ENCODE measurements at regions not wholly inside any gene's neighbourhood (a gene's known extent, or its start where the extent isn't known, plus 50 kb on each side); places are given as distances from the start of the nearest gene placed in this dataset.

GRCh38 chr4:183812567-183812966, 92.5 kb upstream of the STOX2 start:
- no peak for DNase-seq (ENCODE audit: low read depth, low spot score)
- no peaks in the 10 kb centered on the region for H3K36me3 ChIP-seq (ENCODE audit: control insufficient read depth, insufficient read depth, low read length)
- no peaks in the 10 kb centered on the region for H3K4me1 ChIP-seq (ENCODE audit: control insufficient read depth, insufficient read depth, low read length)
- ChIA-PET CTCF (no interaction called here), POLR2A (no interaction called here)
- H3K9me3 ChIP-seq (ENCODE audit: control insufficient read depth, insufficient read depth, low read depth, low read length) = no peaks in the 10 kb centered on the region
- H3K4me3 ChIP-seq (ENCODE audit: low read depth in 2 of 2, low read length in 2 of 2) = no peak overlapping the region
- H3K27ac ChIP-seq (ENCODE audit: low read length) = no peak overlapping the region
- in situ Hi-C loops (cut with HindIII; ENCODE audit: low pct_unique_long_range_greater_than_20kb, low sequenced_read_pairs) (no loop called here), intact Hi-C loops (cut with micrococcal nuclease; ENCODE audit: unreplicated experiment) (no loop called here)
- ATAC-seq = no peak
- H3K27me3 ChIP-seq (ENCODE audit: control insufficient read depth, insufficient read depth, low read length) = no peaks in the 10 kb centered on the region
- no TSS peak for BruUV-seq (replicated peaks)
- TF ChIP-seq POLR2AphosphoS5 (IDR thresholded peaks at IDR 0.05; ENCODE audit: low read depth, low read length) (no peak), REST (IDR thresholded peaks at IDR 0.05; ENCODE audit: insufficient read depth in 1 of 2, low read depth in 2 of 2, low read length in 1 of 2) (no peak), SIN3A (IDR thresholded peaks at IDR 0.05; ENCODE audit: borderline replicate concordance, insufficient read depth, low read depth, low read length) (no peak), CTCF (IDR thresholded peaks at IDR 0.05) (no peak), TCF7L2 (IDR thresholded peaks at IDR 0.05; ENCODE audit: low read depth, low read length) (no peak)

- ATAC-seq (no peak), DNase-seq (ENCODE audit: low read depth, low spot score) (no peak)
- H3K27me3 ChIP-seq (ENCODE audit: control insufficient read depth, insufficient read depth, low read length) = no peaks in the 10 kb centered on the region
- no peak overlapping the region for H3K4me3 ChIP-seq (ENCODE audit: low read depth in 2 of 2, low read length in 2 of 2)
- BruUV-seq (replicated peaks) = no TSS peak
- in situ Hi-C loops (cut with HindIII; ENCODE audit: low pct_unique_long_range_greater_than_20kb, low sequenced_read_pairs) = no loop called here
- TF ChIP-seq CTCF (IDR thresholded peaks at IDR 0.05) (no peak), REST (IDR thresholded peaks at IDR 0.05; ENCODE audit: insufficient read depth in 1 of 2, low read depth in 2 of 2, low read length in 1 of 2) (no peak), TCF7L2 (IDR thresholded peaks at IDR 0.05; ENCODE audit: low read depth, low read length) (no peak), SIN3A (IDR thresholded peaks at IDR 0.05; ENCODE audit: borderline replicate concordance, insufficient read depth, low read depth, low read length) (no peak), POLR2AphosphoS5 (IDR thresholded peaks at IDR 0.05; ENCODE audit: low read depth, low read length) (no peak)
- ChIA-PET POLR2A (no interaction called here), CTCF (no interaction called here)
- no peak overlapping the region for H3K27ac ChIP-seq (ENCODE audit: low read length)
- H3K36me3 ChIP-seq (ENCODE audit: control insufficient read depth, insufficient read depth, low read length) = no peaks in the 10 kb centered on the region
- H3K9me3 ChIP-seq (ENCODE audit: control insufficient read depth, insufficient read depth, low read depth, low read length) = no peaks in the 10 kb centered on the region
- intact Hi-C loops (cut with micrococcal nuclease; ENCODE audit: unreplicated experiment) = no loop called here
- no peaks in the 10 kb centered on the region for H3K4me1 ChIP-seq (ENCODE audit: control insufficient read depth, insufficient read depth, low read length)
These were observed 90.6 kb upstream of the STOX2 start for GRCh38 chr4:183814461-183814860.
